Femur (tissue), 1 donor: ENCODE measurements at regions not wholly inside any gene's neighbourhood (a gene's known extent, or its start where the extent isn't known, plus 50 kb on each side); places are given as distances from the start of the nearest gene placed in this dataset.
"Not testable (repeated sequence)": the region's sequence is repeated elsewhere in the genome, so short reads cannot be mapped to it uniquely, and the experiment has no call there.

Experiments
- DNase-seq: peaks from one replicate; pipeline ENCODE4 v3.0.0-alpha.2; 2017

GRCh38 chr9:31490551-31491106, 893.8 kb upstream of the ACO1 start:
- DNase-seq: no peak

- no peak for DNase-seq
These were observed 892.2 kb upstream of the ACO1 start for GRCh38 chr9:31492229-31492628.

- DNase-seq: no peak
These were observed 884.0 kb upstream of the ACO1 start for GRCh38 chr9:31500422-31500821.

- no peak for DNase-seq
These were observed 865.4 kb upstream of the ACO1 start for GRCh38 chr9:31519011-31519410.

- DNase-seq: no peak
These were observed 865.0 kb upstream of the ACO1 start for GRCh38 chr9:31519424-31519823.

- DNase-seq: no peak
These were observed 864.6 kb upstream of the ACO1 start for GRCh38 chr9:31519826-31520225.

- DNase-seq: no peak
These were observed 864.0 kb upstream of the ACO1 start for GRCh38 chr9:31520301-31521085.

GRCh38 chr9:31535651-31536050, 848.8 kb upstream of the ACO1 start:
- no peak for DNase-seq

GRCh38 chr9:31536471-31536870, 848.0 kb upstream of the ACO1 start:
- DNase-seq: no peak

- DNase-seq: no peak
These were observed 842.6 kb upstream of the ACO1 start for GRCh38 chr9:31541721-31542281.

- DNase-seq: peak; percentile 26
These were observed 841.9 kb upstream of the ACO1 start for GRCh38 chr9:31542384-31543055.

GRCh38 chr9:31554941-31555340, 829.5 kb upstream of the ACO1 start:
- no peak for DNase-seq

- no peak for DNase-seq
These were observed 827.6 kb upstream of the ACO1 start for GRCh38 chr9:31556667-31557463.

- not testable (repeated sequence) for DNase-seq
These were observed 812.3 kb upstream of the ACO1 start for GRCh38 chr9:31572190-31572589.

- no peak for DNase-seq
These were observed 810.9 kb upstream of the ACO1 start for GRCh38 chr9:31573561-31573960.

- DNase-seq: no peak
These were observed 810.3 kb upstream of the ACO1 start for GRCh38 chr9:31574006-31574765.

GRCh38 chr9:31582071-31582470, 802.4 kb upstream of the ACO1 start:
- DNase-seq: no peak

- DNase-seq: no peak
These were observed 801.9 kb upstream of the ACO1 start for GRCh38 chr9:31582561-31582960.

GRCh38 chr9:31585158-31585557, 799.3 kb upstream of the ACO1 start:
- no peak for DNase-seq

GRCh38 chr9:31587146-31587545, 797.3 kb upstream of the ACO1 start:
- no peak for DNase-seq

- DNase-seq: peak; percentile 16
These were observed 796.4 kb upstream of the ACO1 start for GRCh38 chr9:31588006-31588405.

- no peak for DNase-seq
These were observed 795.7 kb upstream of the ACO1 start for GRCh38 chr9:31588756-31589155.
